ENCODE measurements at regions not wholly inside any gene's neighbourhood (a gene's known extent, or its start where the extent isn't known, plus 50 kb on each side); places are given as distances from the start of the nearest gene placed in this dataset.

- CTCF ChIA-PET: no interaction called here
- Histone ChIP-seq H3K27me3 (ENCODE audit: control insufficient read depth, insufficient read depth, low read length) (no peaks in the 10 kb centered on the region), H3K4me1 (ENCODE audit: control insufficient read depth, insufficient read depth, low read length) (no peaks in the 10 kb centered on the region), H3K27ac (ENCODE audit: low read length) (no peak overlapping the region), H3K36me3 (ENCODE audit: control insufficient read depth, insufficient read depth, low read length) (no peaks in the 10 kb centered on the region), H3K9me3 (ENCODE audit: control insufficient read depth, insufficient read depth, low read depth, low read length) (no peaks in the 10 kb centered on the region), H3K4me3 (ENCODE audit: low read depth in 2 of 2, low read length in 2 of 2) (no peak overlapping the region)
- TF ChIP-seq TCF7L2 (IDR thresholded peaks at IDR 0.05; ENCODE audit: low read depth, low read length) (no peak), CTCF (IDR thresholded peaks at IDR 0.05) (no peak), POLR2AphosphoS5 (IDR thresholded peaks at IDR 0.05; ENCODE audit: low read depth, low read length) (no peak), SIN3A (IDR thresholded peaks at IDR 0.05; ENCODE audit: borderline replicate concordance, insufficient read depth, low read depth, low read length) (no peak)
- TF ChIP-seq, protein P1, sequence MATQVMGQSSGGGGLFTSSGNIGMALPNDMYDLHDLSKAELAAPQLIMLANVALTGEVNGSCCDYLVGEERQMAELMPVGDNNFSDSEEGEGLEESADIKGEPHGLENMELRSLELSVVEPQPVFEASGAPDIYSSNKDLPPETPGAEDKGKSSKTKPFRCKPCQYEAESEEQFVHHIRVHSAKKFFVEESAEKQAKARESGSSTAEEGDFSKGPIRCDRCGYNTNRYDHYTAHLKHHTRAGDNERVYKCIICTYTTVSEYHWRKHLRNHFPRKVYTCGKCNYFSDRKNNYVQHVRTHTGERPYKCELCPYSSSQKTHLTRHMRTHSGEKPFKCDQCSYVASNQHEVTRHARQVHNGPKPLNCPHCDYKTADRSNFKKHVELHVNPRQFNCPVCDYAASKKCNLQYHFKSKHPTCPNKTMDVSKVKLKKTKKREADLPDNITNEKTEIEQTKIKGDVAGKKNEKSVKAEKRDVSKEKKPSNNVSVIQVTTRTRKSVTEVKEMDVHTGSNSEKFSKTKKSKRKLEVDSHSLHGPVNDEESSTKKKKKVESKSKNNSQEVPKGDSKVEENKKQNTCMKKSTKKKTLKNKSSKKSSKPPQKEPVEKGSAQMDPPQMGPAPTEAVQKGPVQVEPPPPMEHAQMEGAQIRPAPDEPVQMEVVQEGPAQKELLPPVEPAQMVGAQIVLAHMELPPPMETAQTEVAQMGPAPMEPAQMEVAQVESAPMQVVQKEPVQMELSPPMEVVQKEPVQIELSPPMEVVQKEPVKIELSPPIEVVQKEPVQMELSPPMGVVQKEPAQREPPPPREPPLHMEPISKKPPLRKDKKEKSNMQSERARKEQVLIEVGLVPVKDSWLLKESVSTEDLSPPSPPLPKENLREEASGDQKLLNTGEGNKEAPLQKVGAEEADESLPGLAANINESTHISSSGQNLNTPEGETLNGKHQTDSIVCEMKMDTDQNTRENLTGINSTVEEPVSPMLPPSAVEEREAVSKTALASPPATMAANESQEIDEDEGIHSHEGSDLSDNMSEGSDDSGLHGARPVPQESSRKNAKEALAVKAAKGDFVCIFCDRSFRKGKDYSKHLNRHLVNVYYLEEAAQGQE (IDR thresholded peaks at IDR 0.05; ENCODE audit: insufficient read depth in 1 of 2, low read depth in 2 of 2, low read length in 1 of 2): no peak
- no TSS peak for BruUV-seq (replicated peaks)
- intact Hi-C loops (cut with micrococcal nuclease; ENCODE audit: unreplicated experiment): no loop called here
- DNase-seq (ENCODE audit: low read depth, low spot score) (no peak), ATAC-seq (no peak)
- POLR2A ChIA-PET: no interaction called here
- in situ Hi-C loops (cut with HindIII; ENCODE audit: low pct_unique_long_range_greater_than_20kb, low sequenced_read_pairs): no loop called here
Measured at GRCh38 chr18:70643812-70644211, 355.0 kb downstream of the SOCS6 start.

DNA sequence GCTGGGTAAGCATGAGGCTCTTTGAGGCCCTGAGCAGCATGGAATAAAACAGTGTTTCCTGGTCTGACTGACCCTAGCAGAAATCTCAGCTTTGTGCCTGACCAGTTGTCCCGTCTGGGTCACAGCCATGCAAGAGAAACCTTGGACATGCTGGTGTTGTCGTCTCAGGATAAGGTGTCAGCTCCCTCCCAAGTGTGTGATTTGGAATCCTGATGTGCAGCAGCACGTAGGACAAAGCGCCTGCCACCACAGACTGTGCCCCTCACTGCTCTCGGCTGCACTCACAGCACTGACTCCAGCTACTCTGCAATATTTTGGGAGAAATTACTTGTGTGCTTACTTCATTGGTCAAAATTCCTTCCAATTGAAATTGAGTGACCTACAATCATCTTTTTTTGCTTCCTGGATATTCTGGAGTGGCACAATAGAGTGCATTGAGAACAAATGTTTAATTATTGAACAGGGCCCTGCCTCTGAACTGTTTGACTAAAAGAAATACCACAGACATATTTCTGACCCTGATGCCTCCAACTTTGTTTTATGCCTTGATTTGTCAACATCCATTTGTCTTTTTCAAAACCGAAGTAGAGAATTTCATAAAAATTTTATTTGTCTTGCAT lies 352.4 kb downstream of the SOCS6 start:
- intact Hi-C loops (cut with micrococcal nuclease; ENCODE audit: unreplicated experiment): no loop called here
- no peaks in the 10 kb centered on the region for H3K9me3 ChIP-seq (ENCODE audit: control insufficient read depth, insufficient read depth, low read depth, low read length)
- in situ Hi-C loops (cut with HindIII; ENCODE audit: low pct_unique_long_range_greater_than_20kb, low sequenced_read_pairs): no loop called here
- no peak for DNase-seq (ENCODE audit: low read depth, low spot score)
- ChIA-PET CTCF (no interaction called here), POLR2A (no interaction called here)
- H3K27ac ChIP-seq (ENCODE audit: low read length): no peak overlapping the region
- H3K4me1 ChIP-seq (ENCODE audit: control insufficient read depth, insufficient read depth, low read length): no peaks in the 10 kb centered on the region
- ATAC-seq: 0 out of 2 replicates have a peak, but pooled peaks have one; percentile 51
- no peaks in the 10 kb centered on the region for H3K36me3 ChIP-seq (ENCODE audit: control insufficient read depth, insufficient read depth, low read length)
- no peaks in the 10 kb centered on the region for H3K27me3 ChIP-seq (ENCODE audit: control insufficient read depth, insufficient read depth, low read length)
- TF ChIP-seq SIN3A (IDR thresholded peaks at IDR 0.05; ENCODE audit: borderline replicate concordance, insufficient read depth, low read depth, low read length) (no peak), CTCF (IDR thresholded peaks at IDR 0.05) (no peak), TCF7L2 (IDR thresholded peaks at IDR 0.05; ENCODE audit: low read depth, low read length) (no peak), POLR2AphosphoS5 (IDR thresholded peaks at IDR 0.05; ENCODE audit: low read depth, low read length) (no peak)
- TF ChIP-seq, protein P1 (IDR thresholded peaks at IDR 0.05; ENCODE audit: insufficient read depth in 1 of 2, low read depth in 2 of 2, low read length in 1 of 2): no peak
- no TSS peak for BruUV-seq (replicated peaks)
- H3K4me3 ChIP-seq (ENCODE audit: low read depth in 2 of 2, low read length in 2 of 2): no peak overlapping the region
